ENCODE measurements at regions not wholly inside any gene's neighbourhood (a gene's known extent, or its start where the extent isn't known, plus 50 kb on each side); places are given as distances from the start of the nearest gene placed in this dataset.

- no peak for DNase-seq
- Histone ChIP-seq H3K4me3 (ENCODE audit: insufficient read depth, low read depth, low read length, poor library complexity, severe bottlenecking) (no peak overlapping the region), H3K4me1 (ENCODE audit: control insufficient read depth, insufficient read depth, low read length, poor library complexity, severe bottlenecking) (no peaks in the 10 kb centered on the region), H3K27ac (ENCODE audit: insufficient read depth, low read length, poor library complexity, severe bottlenecking) (no peak overlapping the region), H3K36me3 (ENCODE audit: control insufficient read depth, insufficient read depth, low read length) (no peaks in the 10 kb centered on the region), H3K27me3 (replicated peaks; ENCODE audit: control insufficient read depth, insufficient read depth, low read length, poor library complexity, severe bottlenecking) (peaks cover 4% of the 10 kb centered on the region), H3K9me3 (ENCODE audit: control insufficient read depth, low read length) (no peaks in the 10 kb centered on the region)
Observed at GRCh38 chr22:22089459-22090308, 107.1 kb upstream of the TOP3B start.

- H3K27ac ChIP-seq (ENCODE audit: insufficient read depth, low read length, poor library complexity, severe bottlenecking) = no peak overlapping the region
- no peaks in the 10 kb centered on the region for H3K36me3 ChIP-seq (ENCODE audit: control insufficient read depth, insufficient read depth, low read length)
- H3K9me3 ChIP-seq (ENCODE audit: control insufficient read depth, low read length) = no peaks in the 10 kb centered on the region
- no peaks in the 10 kb centered on the region for H3K4me1 ChIP-seq (ENCODE audit: control insufficient read depth, insufficient read depth, low read length, poor library complexity, severe bottlenecking)
- peaks cover 4% of the 10 kb centered on the region for H3K27me3 ChIP-seq (replicated peaks; ENCODE audit: control insufficient read depth, insufficient read depth, low read length, poor library complexity, severe bottlenecking)
- no peak overlapping the region for H3K4me3 ChIP-seq (ENCODE audit: insufficient read depth, low read depth, low read length, poor library complexity, severe bottlenecking)
- no peak for DNase-seq
Observed at GRCh38 chr22:22088658-22089458, 106.3 kb upstream of the TOP3B start.

GRCh38 chr22:22087854-22088657 is 105.5 kb upstream of the TOP3B start:
- no peak for DNase-seq

DNA sequence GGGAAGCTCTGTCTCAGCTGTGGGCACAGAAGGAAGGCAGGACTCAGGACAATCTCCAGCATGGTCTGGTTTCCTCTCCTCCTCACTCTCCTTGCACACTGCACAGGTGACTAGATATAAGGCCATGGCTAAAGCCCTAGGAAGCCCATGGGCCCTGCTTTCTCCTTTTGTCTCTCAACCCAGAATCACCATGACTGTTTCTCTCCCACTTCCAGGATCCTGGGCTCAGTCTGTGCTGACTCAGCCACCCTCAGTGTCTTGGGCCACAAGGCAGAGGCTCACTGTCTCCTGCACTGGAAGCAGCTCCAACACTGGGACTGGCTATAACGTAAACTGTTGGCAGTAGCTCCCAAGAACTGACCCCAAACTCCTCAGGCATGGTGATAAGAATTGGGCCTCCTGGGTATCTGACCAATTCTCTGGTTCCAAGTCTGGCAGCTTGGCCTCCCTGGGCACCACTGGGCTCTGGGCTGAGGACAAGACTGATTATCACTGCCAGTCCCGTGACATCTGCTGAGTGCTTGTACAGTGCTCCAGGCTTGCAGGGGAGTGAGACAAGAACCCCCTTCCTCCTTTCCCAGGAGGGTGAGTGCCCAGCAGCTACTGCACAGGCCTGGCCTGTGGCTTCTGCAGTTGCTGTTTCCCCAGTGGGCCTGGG is 104.0 kb upstream of the TOP3B start:
- Histone ChIP-seq H3K9me3 (ENCODE audit: control insufficient read depth, low read length) (no peaks in the 10 kb centered on the region), H3K4me1 (ENCODE audit: control insufficient read depth, insufficient read depth, low read length, poor library complexity, severe bottlenecking) (no peaks in the 10 kb centered on the region), H3K4me3 (ENCODE audit: insufficient read depth, low read depth, low read length, poor library complexity, severe bottlenecking) (no peak overlapping the region), H3K27ac (ENCODE audit: insufficient read depth, low read length, poor library complexity, severe bottlenecking) (no peak overlapping the region), H3K36me3 (ENCODE audit: control insufficient read depth, insufficient read depth, low read length) (no peaks in the 10 kb centered on the region), H3K27me3 (replicated peaks; ENCODE audit: control insufficient read depth, insufficient read depth, low read length, poor library complexity, severe bottlenecking) (peaks cover 11% of the 10 kb centered on the region)
- DNase-seq = no peak

More at GRCh38 chr22:22087854-22088657, 105.5 kb upstream of the TOP3B start:
- peaks cover 4% of the 10 kb centered on the region for H3K27me3 ChIP-seq (replicated peaks; ENCODE audit: control insufficient read depth, insufficient read depth, low read length, poor library complexity, severe bottlenecking)
- H3K27ac ChIP-seq (ENCODE audit: insufficient read depth, low read length, poor library complexity, severe bottlenecking) = no peak overlapping the region
- no peaks in the 10 kb centered on the region for H3K36me3 ChIP-seq (ENCODE audit: control insufficient read depth, insufficient read depth, low read length)
- no peaks in the 10 kb centered on the region for H3K9me3 ChIP-seq (ENCODE audit: control insufficient read depth, low read length)
- no peak overlapping the region for H3K4me3 ChIP-seq (ENCODE audit: insufficient read depth, low read depth, low read length, poor library complexity, severe bottlenecking)
- no peaks in the 10 kb centered on the region for H3K4me1 ChIP-seq (ENCODE audit: control insufficient read depth, insufficient read depth, low read length, poor library complexity, severe bottlenecking)

- no peak for DNase-seq
- Histone ChIP-seq H3K9me3 (ENCODE audit: control insufficient read depth, low read length) (no peaks in the 10 kb centered on the region), H3K4me3 (ENCODE audit: insufficient read depth, low read depth, low read length, poor library complexity, severe bottlenecking) (no peak overlapping the region), H3K27ac (ENCODE audit: insufficient read depth, low read length, poor library complexity, severe bottlenecking) (no peak overlapping the region), H3K27me3 (replicated peaks; ENCODE audit: control insufficient read depth, insufficient read depth, low read length, poor library complexity, severe bottlenecking) (peaks cover 11% of the 10 kb centered on the region), H3K36me3 (ENCODE audit: control insufficient read depth, insufficient read depth, low read length) (no peaks in the 10 kb centered on the region), H3K4me1 (ENCODE audit: control insufficient read depth, insufficient read depth, low read length, poor library complexity, severe bottlenecking) (no peaks in the 10 kb centered on the region)
Observed at GRCh38 chr22:22085702-22086500, 103.3 kb upstream of the TOP3B start.

DNA sequence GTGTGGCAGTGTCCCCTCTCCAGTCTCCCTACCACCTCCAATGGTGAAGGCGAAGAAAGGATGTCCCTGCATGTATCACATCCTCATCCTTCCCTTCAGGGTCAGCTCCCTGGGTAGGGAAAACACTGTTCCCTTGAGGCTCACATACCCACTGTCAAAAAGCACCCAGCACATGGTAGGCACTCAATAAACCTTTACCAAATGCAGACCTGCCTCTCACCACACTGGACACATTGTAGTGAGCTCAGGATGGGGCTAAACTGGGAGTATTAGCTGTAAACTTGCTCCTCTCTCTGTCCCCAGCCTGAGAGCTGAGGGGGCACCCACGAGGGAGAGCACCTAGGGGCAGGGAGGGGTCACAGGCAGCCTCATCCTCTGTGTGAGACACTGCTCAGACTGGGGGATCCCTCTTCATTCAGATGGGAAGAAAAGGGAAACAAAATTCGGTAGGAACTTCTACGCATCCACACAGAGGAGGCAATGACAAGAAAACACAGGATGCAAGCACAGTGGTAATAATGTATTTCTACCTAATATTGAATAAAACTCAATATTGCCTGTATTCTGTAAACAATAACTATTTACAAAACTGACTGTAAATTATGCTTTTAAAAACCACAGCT is 101.6 kb upstream of the TOP3B start:
- Histone ChIP-seq H3K4me1 (ENCODE audit: control insufficient read depth, insufficient read depth, low read length, poor library complexity, severe bottlenecking) (no peaks in the 10 kb centered on the region), H3K27ac (ENCODE audit: insufficient read depth, low read length, poor library complexity, severe bottlenecking) (no peak overlapping the region), H3K4me3 (ENCODE audit: insufficient read depth, low read depth, low read length, poor library complexity, severe bottlenecking) (no peak overlapping the region), H3K36me3 (ENCODE audit: control insufficient read depth, insufficient read depth, low read length) (no peaks in the 10 kb centered on the region), H3K27me3 (replicated peaks; ENCODE audit: control insufficient read depth, insufficient read depth, low read length, poor library complexity, severe bottlenecking) (peaks cover 6% of the 10 kb centered on the region), H3K9me3 (ENCODE audit: control insufficient read depth, low read length) (no peaks in the 10 kb centered on the region)
- DNase-seq = no peak

DNA sequence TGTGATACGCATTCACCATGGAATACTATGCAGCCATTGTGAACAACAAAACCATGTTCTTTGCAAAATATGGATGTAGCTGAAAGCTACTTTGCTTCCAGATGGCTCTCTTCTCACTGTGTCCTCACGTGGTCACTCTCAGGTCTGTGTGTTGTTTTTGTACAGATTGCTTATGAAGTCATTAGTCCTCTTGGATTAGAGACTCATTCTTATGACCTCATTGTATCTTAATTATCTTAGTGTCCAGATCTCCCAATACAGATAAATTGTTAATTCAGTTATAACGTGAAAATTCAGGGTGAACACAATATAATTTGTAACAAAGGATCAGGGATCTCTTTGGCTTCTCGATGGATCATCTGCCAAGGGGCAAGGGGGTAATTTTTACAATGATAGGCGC is 100.4 kb upstream of the TOP3B start:
- Histone ChIP-seq H3K4me3 (ENCODE audit: insufficient read depth, low read depth, low read length, poor library complexity, severe bottlenecking) (no peak overlapping the region), H3K27ac (ENCODE audit: insufficient read depth, low read length, poor library complexity, severe bottlenecking) (no peak overlapping the region), H3K36me3 (ENCODE audit: control insufficient read depth, insufficient read depth, low read length) (no peaks in the 10 kb centered on the region), H3K4me1 (ENCODE audit: control insufficient read depth, insufficient read depth, low read length, poor library complexity, severe bottlenecking) (no peaks in the 10 kb centered on the region), H3K9me3 (ENCODE audit: control insufficient read depth, low read length) (no peaks in the 10 kb centered on the region), H3K27me3 (replicated peaks; ENCODE audit: control insufficient read depth, insufficient read depth, low read length, poor library complexity, severe bottlenecking) (peaks cover 6% of the 10 kb centered on the region)
- no peak for DNase-seq

GRCh38 chr22:22082229-22082835 is 99.7 kb upstream of the TOP3B start:
- Histone ChIP-seq H3K27ac (ENCODE audit: insufficient read depth, low read length, poor library complexity, severe bottlenecking) (no peak overlapping the region), H3K36me3 (ENCODE audit: control insufficient read depth, insufficient read depth, low read length) (no peaks in the 10 kb centered on the region), H3K9me3 (ENCODE audit: control insufficient read depth, low read length) (no peaks in the 10 kb centered on the region), H3K4me3 (ENCODE audit: insufficient read depth, low read depth, low read length, poor library complexity, severe bottlenecking) (no peak overlapping the region), H3K27me3 (replicated peaks; ENCODE audit: control insufficient read depth, insufficient read depth, low read length, poor library complexity, severe bottlenecking) (peaks cover 6% of the 10 kb centered on the region), H3K4me1 (ENCODE audit: control insufficient read depth, insufficient read depth, low read length, poor library complexity, severe bottlenecking) (no peaks in the 10 kb centered on the region)
- no peak for DNase-seq

Measured in effector memory CD4-positive, alpha-beta T cell (primary cell).